BLaER1 treated with 17β-estradiol and CSF1 and Interleukin-3, amounts not matched to agents 10 nM and 100 nM (cell line): ENCODE measurements at regions not wholly inside any gene's neighbourhood (a gene's known extent, or its start where the extent isn't known, plus 50 kb on each side); places are given as distances from the start of the nearest gene placed in this dataset.

Source experiments
- H3K27ac ChIP-seq, 11 experiments: shearing (Covaris generic); formaldehyde crosslinking; 2 replicates each; pipeline ENCODE4 v1.8.1; 2022
- H3K27me3 ChIP-seq, 11 experiments: shearing (Covaris generic); formaldehyde crosslinking; 2 replicates each; pipeline ENCODE4 v1.8.1; 2022
- H3K36me3 ChIP-seq, 11 experiments: shearing (Covaris generic); formaldehyde crosslinking; 2 replicates each; pipeline ENCODE4 v1.8.1; 2022
- H3K4me1 ChIP-seq, 10 experiments: shearing (Covaris generic); formaldehyde crosslinking; 2 replicates each; pipeline ENCODE4 v1.8.1; 2022
- H3K4me2 ChIP-seq, 11 experiments: shearing (Covaris generic); formaldehyde crosslinking; 2 replicates each; pipeline ENCODE4 v1.8.1; 2022
- H3K4me3 ChIP-seq, 10 experiments: shearing (Covaris generic); formaldehyde crosslinking; 2 replicates each; pipeline ENCODE4 v1.8.1; 2022
- H3K9ac ChIP-seq, 11 experiments: shearing (Covaris generic); formaldehyde crosslinking; 2 replicates each; pipeline ENCODE4 v1.8.1; 2022
- H3K9me3 ChIP-seq, 11 experiments: shearing (Covaris generic); formaldehyde crosslinking; replicated peaks in 1 of 11; 2 replicates each; pipeline ENCODE4 v1.8.1; 2022
- H4K20me1 ChIP-seq, 11 experiments: shearing (Covaris generic); formaldehyde crosslinking; 2 replicates each; pipeline ENCODE4 v1.8.1; 2022
- Cebpa-rat ChIP-seq, 11 experiments: shearing (Covaris generic); IDR thresholded peaks; 2 replicates each; pipeline ENCODE4 v1.8.1; 2022

DNA sequence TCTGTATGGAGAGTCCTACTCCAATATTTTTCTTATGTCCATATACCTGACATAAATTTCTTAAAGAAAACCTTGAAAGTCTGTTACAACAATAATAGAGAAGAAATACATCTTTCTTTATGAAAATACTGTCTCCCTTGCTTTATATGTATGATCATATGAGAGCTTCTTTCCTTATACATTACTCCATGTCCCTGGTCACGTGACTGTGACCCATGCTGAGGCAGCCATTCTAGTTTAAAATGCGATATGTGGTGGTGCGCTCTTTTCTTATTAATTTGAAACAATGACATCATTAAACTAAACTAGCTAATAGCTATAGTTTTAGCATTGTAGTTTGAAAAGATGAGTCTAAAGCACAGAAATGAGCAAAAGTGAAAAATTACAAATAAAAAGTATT lies 1120.3 kb upstream of the PRR20A start:
- no peak for TF ChIP-seq Cebpa-rat (IDR thresholded peaks at IDR 0.05)
- H3K9me3 ChIP-seq: peaks cover 6 to 35% (median 16%) of the 10 kb centered on the region in 11 experiments; a peak in 17 of 22 replicates
- H3K4me3 ChIP-seq: no peak overlapping the region
- no peaks in the 10 kb centered on the region for H4K20me1 ChIP-seq
- H3K27me3 ChIP-seq: no peaks in the 10 kb centered on the region
- H3K4me2 ChIP-seq: no peak overlapping the region
- H3K36me3 ChIP-seq: no peaks in the 10 kb centered on the region
- no peak overlapping the region for H3K9ac ChIP-seq
- no peak overlapping the region for H3K27ac ChIP-seq
- peaks cover 0 to 28% (median 12%) of the 10 kb centered on the region in 10 experiments; a peak in 15 of 20 replicates for H3K4me1 ChIP-seq

DNA sequence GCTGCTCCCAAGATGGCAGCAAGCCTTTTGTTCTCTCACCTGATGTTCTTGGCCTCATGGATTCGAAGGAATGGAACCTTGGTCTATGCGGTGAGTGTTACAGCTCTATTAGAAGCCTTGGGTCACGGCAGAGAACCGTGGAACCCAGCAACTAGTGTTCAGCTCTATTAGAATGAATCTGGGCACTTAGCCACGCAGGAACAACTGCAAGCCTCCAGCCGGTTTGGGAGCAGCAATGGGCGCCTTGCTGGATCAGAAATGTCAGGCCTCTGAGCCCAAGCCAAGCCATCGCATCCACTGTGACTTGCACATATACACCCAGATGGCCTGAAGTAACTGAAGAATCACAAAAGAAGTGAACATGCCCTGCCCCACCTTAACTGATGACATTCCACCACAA lies 1100.7 kb upstream of the PRR20A start:
- TF ChIP-seq Cebpa-rat (IDR thresholded peaks at IDR 0.05): no peak
- Histone ChIP-seq H3K27me3 (no peaks in the 10 kb centered on the region), H3K4me2 (no peak overlapping the region), H3K4me1 (no peaks in the 10 kb centered on the region), H3K27ac (no peak overlapping the region), H3K9ac (no peak overlapping the region), H3K9me3 (no peaks in the 10 kb centered on the region), H3K4me3 (no peak overlapping the region), H4K20me1 (no peaks in the 10 kb centered on the region), H3K36me3 (no peaks in the 10 kb centered on the region)

DNA sequence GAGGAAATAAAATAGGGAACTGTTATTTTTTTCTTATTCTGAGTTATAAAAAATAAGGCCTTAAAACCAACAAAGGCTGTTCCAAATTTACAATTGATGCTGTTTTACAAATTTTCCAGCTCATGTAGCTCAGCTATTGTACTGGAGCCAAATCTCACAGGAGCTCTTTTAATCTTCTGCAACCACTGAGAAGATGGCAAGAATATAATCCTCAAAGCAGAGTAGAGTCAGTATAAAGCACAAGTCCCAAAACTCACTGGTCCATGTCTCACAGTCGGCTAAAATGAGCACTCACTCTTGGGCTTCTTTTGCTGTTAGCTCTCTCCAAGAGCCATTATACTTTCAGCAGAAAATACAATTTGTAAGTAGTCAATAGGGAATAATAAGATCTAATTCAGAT lies 1074.4 kb upstream of the PRR20A start:
- Histone ChIP-seq H3K36me3 (no peaks in the 10 kb centered on the region), H3K4me2 (no peak overlapping the region), H4K20me1 (no peaks in the 10 kb centered on the region), H3K9ac (no peak overlapping the region), H3K27me3 (no peaks in the 10 kb centered on the region), H3K27ac (no peak overlapping the region), H3K9me3 (no peaks in the 10 kb centered on the region), H3K4me1 (no peaks in the 10 kb centered on the region), H3K4me3 (no peak overlapping the region)
- no peak for TF ChIP-seq Cebpa-rat (IDR thresholded peaks at IDR 0.05)

DNA sequence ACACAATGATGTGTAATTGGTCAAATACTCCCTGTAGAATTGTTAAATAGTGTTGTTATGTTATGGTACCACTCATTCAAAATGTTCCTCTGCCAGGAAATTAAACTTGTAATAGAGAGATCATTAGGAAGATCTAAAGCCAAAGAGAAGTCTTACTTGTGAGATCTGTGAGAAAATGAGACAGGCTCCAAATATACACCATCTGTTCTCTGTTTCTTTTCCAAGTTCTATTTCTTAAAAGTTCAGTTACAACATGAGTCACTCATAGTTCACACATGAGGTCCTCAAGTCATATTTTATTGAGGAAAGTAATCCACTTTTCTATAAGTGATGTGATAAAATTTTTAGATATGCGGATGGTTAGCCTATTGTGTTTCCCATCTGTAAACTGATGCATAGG lies 1038.1 kb upstream of the PRR20A start:
- H3K36me3 ChIP-seq: no peaks in the 10 kb centered on the region
- no peak for TF ChIP-seq Cebpa-rat (IDR thresholded peaks at IDR 0.05)
- H3K4me1 ChIP-seq: no peaks in the 10 kb centered on the region
- no peak overlapping the region for H3K4me3 ChIP-seq
- no peaks in the 10 kb centered on the region for H3K27me3 ChIP-seq
- no peak overlapping the region for H3K27ac ChIP-seq
- H3K9ac ChIP-seq: no peak overlapping the region
- H3K9me3 ChIP-seq: no peaks in the 10 kb centered on the region
- no peaks in the 10 kb centered on the region for H4K20me1 ChIP-seq
- H3K4me2 ChIP-seq: no peak overlapping the region

DNA sequence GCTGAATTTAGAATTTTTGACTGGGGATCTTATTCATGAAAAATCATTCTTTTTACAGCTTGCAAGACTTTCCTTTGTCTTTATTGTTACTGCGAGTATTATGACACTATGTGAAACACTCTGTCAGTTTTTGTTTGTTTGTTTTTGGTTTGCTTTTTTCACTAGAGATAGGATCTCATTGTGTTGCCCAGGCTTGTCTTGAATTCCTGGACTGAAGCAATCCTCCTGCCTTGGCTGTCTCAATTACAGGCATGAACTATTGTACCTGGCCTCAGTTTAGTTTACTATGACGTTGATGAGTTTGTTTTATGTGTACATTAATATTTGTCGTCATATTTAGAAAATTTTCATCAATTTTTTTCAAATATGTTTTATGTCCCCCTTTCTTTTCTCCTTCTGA lies 1030.0 kb upstream of the PRR20A start:
- no peaks in the 10 kb centered on the region for H3K36me3 ChIP-seq
- H3K4me1 ChIP-seq: no peaks in the 10 kb centered on the region
- no peak overlapping the region for H3K4me3 ChIP-seq
- H3K9ac ChIP-seq: no peak overlapping the region
- H3K4me2 ChIP-seq: no peak overlapping the region
- H3K27ac ChIP-seq: no peak overlapping the region
- no peaks in the 10 kb centered on the region for H3K9me3 ChIP-seq
- TF ChIP-seq Cebpa-rat (IDR thresholded peaks at IDR 0.05): no peak
- H3K27me3 ChIP-seq: no peaks in the 10 kb centered on the region
- no peaks in the 10 kb centered on the region for H4K20me1 ChIP-seq

DNA sequence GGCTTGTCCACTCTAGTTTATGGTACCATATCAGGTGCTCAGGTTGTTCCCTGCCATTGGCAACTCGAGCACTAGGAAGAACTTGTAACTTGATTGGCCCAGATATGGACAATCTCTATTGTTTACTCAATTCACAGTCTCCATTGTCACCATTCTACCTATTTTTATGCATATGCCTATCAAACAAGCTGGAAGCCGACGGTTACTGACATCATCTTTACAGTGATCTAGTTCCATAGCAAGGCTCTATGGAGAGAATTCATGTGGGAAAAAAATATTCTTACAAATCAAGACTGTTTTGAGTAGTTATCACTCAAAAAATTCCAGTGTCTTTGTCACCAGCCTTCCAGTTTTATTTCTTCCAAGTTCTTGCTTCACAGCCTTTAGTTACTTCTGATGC lies 1006.2 kb upstream of the PRR20A start:
- Histone ChIP-seq H3K4me3 (no peak overlapping the region), H3K9ac (no peak overlapping the region), H3K27me3 (no peaks in the 10 kb centered on the region), H3K9me3 (no peaks in the 10 kb centered on the region), H3K36me3 (no peaks in the 10 kb centered on the region), H3K27ac (no peak overlapping the region), H3K4me1 (no peaks in the 10 kb centered on the region), H4K20me1 (no peaks in the 10 kb centered on the region), H3K4me2 (no peak overlapping the region)
- TF ChIP-seq Cebpa-rat (IDR thresholded peaks at IDR 0.05): no peak

DNA sequence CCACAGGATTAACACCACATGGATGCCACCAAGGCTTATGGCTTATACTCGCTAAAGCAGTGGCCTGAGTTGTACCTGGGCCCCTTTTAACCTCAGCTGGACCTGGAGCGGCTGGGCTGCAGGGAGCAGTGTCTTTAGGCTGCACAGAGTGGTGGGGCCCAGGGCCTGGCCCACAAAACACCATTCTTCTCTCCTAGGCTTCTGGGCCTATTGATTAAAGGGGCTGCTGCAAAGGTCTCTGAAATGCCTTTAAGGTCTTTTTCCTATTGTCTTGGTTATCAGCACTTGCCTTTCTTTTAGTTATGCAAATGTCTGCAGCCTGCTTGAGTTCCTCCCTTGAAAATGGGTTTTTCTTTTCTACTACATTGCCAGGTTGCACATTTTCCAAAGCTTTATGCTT lies 973.9 kb upstream of the PRR20A start:
- Histone ChIP-seq H3K9ac (no peak overlapping the region), H3K4me2 (0 out of 22 replicates have a peak overlapping the region, but pooled peaks of 1 of the 11 experiments have one; percentile 3), H4K20me1 (no peaks in the 10 kb centered on the region), H3K27me3 (no peaks in the 10 kb centered on the region), H3K36me3 (no peaks in the 10 kb centered on the region), H3K9me3 (no peaks in the 10 kb centered on the region), H3K4me3 (no peak overlapping the region), H3K4me1 (no peaks in the 10 kb centered on the region; a peak in 2 of 20 replicates), H3K27ac (no peak overlapping the region)
- no peak for TF ChIP-seq Cebpa-rat (IDR thresholded peaks at IDR 0.05)

DNA sequence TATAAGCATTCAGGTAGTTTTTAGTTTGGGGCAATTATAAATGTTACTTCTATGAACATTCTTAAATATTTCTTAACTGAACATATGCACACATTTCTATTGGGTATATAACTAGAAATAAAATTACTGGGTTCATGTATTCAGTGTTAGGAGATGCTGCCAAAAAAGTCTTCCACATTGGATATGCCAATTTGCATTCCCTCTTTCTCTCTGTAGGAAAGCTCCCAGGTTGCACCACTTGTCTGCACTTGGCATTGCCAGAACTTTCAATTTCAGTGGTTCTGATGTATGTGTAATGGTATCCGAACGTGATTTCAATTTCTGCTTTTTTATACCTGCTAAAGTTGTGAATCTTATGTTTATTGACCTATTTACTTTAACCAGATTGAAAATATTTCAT lies 972.1 kb upstream of the PRR20A start:
- Histone ChIP-seq H3K9me3 (no peaks in the 10 kb centered on the region), H3K27me3 (no peaks in the 10 kb centered on the region), H3K27ac (no peak overlapping the region), H4K20me1 (no peaks in the 10 kb centered on the region), H3K36me3 (no peaks in the 10 kb centered on the region), H3K4me2 (no peak overlapping the region), H3K9ac (no peak overlapping the region), H3K4me1 (no peaks in the 10 kb centered on the region; a peak in 2 of 20 replicates), H3K4me3 (no peak overlapping the region)
- no peak for TF ChIP-seq Cebpa-rat (IDR thresholded peaks at IDR 0.05)

DNA sequence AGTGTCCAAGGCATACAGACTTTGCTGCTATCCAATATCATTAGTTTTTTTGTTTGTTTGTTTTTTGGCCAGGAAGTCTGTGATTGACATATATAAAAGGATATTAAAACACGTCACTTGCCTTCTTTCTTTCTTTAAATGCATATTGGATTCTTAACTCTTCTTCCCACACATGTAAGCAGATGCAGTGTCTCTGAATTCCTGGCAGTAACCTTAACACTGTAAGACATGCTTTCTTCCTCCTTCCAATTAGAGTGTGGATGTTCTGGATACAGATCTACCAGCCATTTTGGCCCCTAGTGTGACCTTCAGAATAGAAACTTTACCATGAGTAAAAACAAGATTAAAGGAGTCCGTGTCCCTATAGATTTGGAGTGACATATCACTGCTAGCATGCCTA lies 967.4 kb upstream of the PRR20A start:
- no peaks in the 10 kb centered on the region for H3K27me3 ChIP-seq
- H4K20me1 ChIP-seq: no peaks in the 10 kb centered on the region
- no peaks in the 10 kb centered on the region; a peak in 2 of 20 replicates for H3K4me1 ChIP-seq
- no peak for TF ChIP-seq Cebpa-rat (IDR thresholded peaks at IDR 0.05)
- H3K36me3 ChIP-seq: no peaks in the 10 kb centered on the region
- H3K9ac ChIP-seq: no peak overlapping the region
- H3K27ac ChIP-seq: no peak overlapping the region
- H3K9me3 ChIP-seq: no peaks in the 10 kb centered on the region
- H3K4me2 ChIP-seq: no peak overlapping the region
- no peak overlapping the region for H3K4me3 ChIP-seq

DNA sequence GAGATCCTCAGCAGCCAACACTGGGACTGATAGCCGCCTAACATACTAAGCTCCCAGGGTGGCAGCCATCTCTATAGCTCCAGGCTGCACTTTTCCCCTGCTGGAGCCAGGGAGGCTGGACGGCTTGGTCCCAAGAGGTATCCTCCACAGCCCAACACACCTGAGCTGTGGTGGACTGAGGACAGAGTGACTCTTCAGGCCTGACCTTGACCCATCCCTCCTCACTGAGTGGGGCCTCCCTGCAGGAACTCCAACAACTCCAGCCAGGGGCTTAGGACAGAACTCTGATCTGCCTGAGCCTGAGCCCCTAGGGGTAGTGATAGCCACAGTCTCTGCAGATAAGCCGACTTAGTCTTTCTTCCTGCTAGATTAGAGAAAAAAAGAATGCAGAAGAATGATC lies 958.1 kb upstream of the PRR20A start:
- Histone ChIP-seq H3K4me2 (no peak overlapping the region), H4K20me1 (no peaks in the 10 kb centered on the region), H3K4me1 (no peaks in the 10 kb centered on the region), H3K36me3 (no peaks in the 10 kb centered on the region), H3K9ac (no peak overlapping the region), H3K27me3 (no peaks in the 10 kb centered on the region), H3K27ac (no peak overlapping the region), H3K9me3 (peaks cover 0 to 8% (median 3%) of the 10 kb centered on the region in 11 experiments; a peak in 5 of 22 replicates), H3K4me3 (no peak overlapping the region)
- TF ChIP-seq Cebpa-rat (IDR thresholded peaks at IDR 0.05): no peak
